ENCODE measurements at regions not wholly inside any gene's neighbourhood (a gene's known extent, or its start where the extent isn't known, plus 50 kb on each side); places are given as distances from the start of the nearest gene placed in this dataset.

- H3K4me3 ChIP-seq (replicated peaks in 1 of 2; ENCODE audit: low read depth in 2 of 2, low read length in 2 of 2): no peak overlapping the region
- TF ChIP-seq, protein P1, sequence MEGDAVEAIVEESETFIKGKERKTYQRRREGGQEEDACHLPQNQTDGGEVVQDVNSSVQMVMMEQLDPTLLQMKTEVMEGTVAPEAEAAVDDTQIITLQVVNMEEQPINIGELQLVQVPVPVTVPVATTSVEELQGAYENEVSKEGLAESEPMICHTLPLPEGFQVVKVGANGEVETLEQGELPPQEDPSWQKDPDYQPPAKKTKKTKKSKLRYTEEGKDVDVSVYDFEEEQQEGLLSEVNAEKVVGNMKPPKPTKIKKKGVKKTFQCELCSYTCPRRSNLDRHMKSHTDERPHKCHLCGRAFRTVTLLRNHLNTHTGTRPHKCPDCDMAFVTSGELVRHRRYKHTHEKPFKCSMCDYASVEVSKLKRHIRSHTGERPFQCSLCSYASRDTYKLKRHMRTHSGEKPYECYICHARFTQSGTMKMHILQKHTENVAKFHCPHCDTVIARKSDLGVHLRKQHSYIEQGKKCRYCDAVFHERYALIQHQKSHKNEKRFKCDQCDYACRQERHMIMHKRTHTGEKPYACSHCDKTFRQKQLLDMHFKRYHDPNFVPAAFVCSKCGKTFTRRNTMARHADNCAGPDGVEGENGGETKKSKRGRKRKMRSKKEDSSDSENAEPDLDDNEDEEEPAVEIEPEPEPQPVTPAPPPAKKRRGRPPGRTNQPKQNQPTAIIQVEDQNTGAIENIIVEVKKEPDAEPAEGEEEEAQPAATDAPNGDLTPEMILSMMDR (IDR thresholded peaks at IDR 0.05; ENCODE audit: low read depth, low read length): no peak
- DNase-seq (ENCODE audit: low read depth in 2 of 2): no peak
Observed at GRCh38 chr16:65499566-65499965, 377.7 kb upstream of the CDH11 start.

- DNase-seq (ENCODE audit: low read depth in 2 of 2): no peak
- TF ChIP-seq, protein P1 (IDR thresholded peaks at IDR 0.05; ENCODE audit: low read depth, low read length): no peak
- no peak overlapping the region for H3K4me3 ChIP-seq (replicated peaks in 1 of 2; ENCODE audit: low read depth in 2 of 2, low read length in 2 of 2)
Observed at GRCh38 chr16:65497571-65497970, 375.7 kb upstream of the CDH11 start.

- TF ChIP-seq, protein P1 (IDR thresholded peaks at IDR 0.05; ENCODE audit: low read depth, low read length): no peak
- DNase-seq (ENCODE audit: low read depth in 2 of 2): no peak
- H3K4me3 ChIP-seq (replicated peaks in 1 of 2; ENCODE audit: low read depth in 2 of 2, low read length in 2 of 2): no peak overlapping the region
Observed at GRCh38 chr16:65495106-65495505, 373.2 kb upstream of the CDH11 start.

DNA sequence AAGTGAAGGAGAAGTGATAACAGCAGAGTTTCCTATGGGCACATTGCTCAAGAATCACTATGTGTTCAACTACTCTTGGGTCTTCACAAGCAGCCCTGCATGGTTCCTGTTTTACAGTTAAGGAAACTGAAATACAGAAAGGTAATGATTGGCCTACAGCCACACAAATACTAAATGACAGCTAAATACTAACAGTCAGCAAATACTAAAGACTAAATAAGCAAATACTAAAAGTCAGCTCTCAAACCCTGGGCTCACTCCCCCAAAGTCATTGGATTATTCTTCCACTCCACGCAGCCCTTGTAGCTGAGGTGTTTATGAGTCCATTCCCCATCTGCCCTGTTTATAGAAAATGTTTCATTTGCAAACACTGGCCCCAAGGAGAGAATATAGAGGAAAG is 372.7 kb upstream of the CDH11 start:
- no peak for DNase-seq (ENCODE audit: low read depth in 2 of 2)
- no peak overlapping the region for H3K4me3 ChIP-seq (replicated peaks in 1 of 2; ENCODE audit: low read depth in 2 of 2, low read length in 2 of 2)
- TF ChIP-seq, protein P1 (IDR thresholded peaks at IDR 0.05; ENCODE audit: low read depth, low read length): no peak

- TF ChIP-seq, protein P1 (IDR thresholded peaks at IDR 0.05; ENCODE audit: low read depth, low read length): no peak
- DNase-seq (ENCODE audit: low read depth in 2 of 2): no peak
- no peak overlapping the region for H3K4me3 ChIP-seq (replicated peaks in 1 of 2; ENCODE audit: low read depth in 2 of 2, low read length in 2 of 2)
Observed at GRCh38 chr16:65494080-65494479, 372.2 kb upstream of the CDH11 start.

- H3K4me3 ChIP-seq (replicated peaks in 1 of 2; ENCODE audit: low read depth in 2 of 2, low read length in 2 of 2): no peak overlapping the region
- no peak for DNase-seq (ENCODE audit: low read depth in 2 of 2)
- TF ChIP-seq, protein P1 (IDR thresholded peaks at IDR 0.05; ENCODE audit: low read depth, low read length): no peak
Observed at GRCh38 chr16:65490286-65490685, 368.4 kb upstream of the CDH11 start.

DNA sequence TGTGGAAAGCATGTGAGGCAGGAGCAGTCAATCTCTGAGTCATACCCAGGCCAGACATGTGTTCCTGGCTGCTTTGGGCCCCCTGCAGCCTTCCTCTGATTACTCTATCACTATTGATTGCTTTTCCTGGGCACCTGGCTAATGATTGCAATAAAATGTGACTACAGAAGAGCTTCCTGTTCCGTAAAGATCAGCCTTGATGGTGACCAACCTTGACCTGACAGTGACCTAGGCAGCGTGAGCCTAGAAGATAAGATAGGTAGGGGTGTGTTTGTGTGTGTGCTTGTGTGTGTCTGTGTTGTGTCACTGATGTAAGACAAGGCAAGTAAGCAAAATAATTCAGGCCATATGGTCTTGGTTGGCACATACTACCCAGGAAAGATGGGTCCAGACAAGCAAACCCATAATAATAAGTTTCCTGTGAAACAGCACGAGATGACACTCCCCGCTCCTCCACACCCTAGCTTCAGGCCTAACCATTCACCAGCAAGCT is 367.7 kb upstream of the CDH11 start:
- TF ChIP-seq, protein P1 (IDR thresholded peaks at IDR 0.05; ENCODE audit: low read depth, low read length): no peak
- no peak for DNase-seq (ENCODE audit: low read depth in 2 of 2)

More for the DNA sequence above, 367.7 kb upstream of the CDH11 start:
- no peak overlapping the region for H3K4me3 ChIP-seq (replicated peaks in 1 of 2; ENCODE audit: low read depth in 2 of 2, low read length in 2 of 2)

Data from cardiac fibroblast (primary cell).